AG04450 (cell line): ENCODE measurements at regions not wholly inside any gene's neighbourhood (a gene's known extent, or its start where the extent isn't known, plus 50 kb on each side); places are given as distances from the start of the nearest gene placed in this dataset.

Experiments used
- CTCF ChIA-PET: fragments of 300-600, 350-600 bp; formaldehyde crosslinking; extraction: SDS; loops from one replicate; lab custom pipeline; 2022; ENCODE audit warnings: antibody characterized with exemption, inconsistent platforms; lab: Charles Lee
- POLR2A ChIA-PET: fragments of 350-600 bp; formaldehyde crosslinking; extraction: SDS; loops from one replicate; lab custom pipeline; 2021; ENCODE audit warnings: antibody characterized with exemption, inconsistent platforms; lab: Yijun Ruan, JAX
- DNase-seq: peaks from one replicate; pipeline ENCODE4 v3.0.0-alpha.2; 2011; ENCODE audit warnings: low read depth, low spot score
- H3K27ac ChIP-seq: one replicate; pipeline ENCODE4 v1.5.1; 2012; ENCODE audit warnings: low read depth, low read length, control low read depth
- H3K27me3 ChIP-seq: one replicate; pipeline ENCODE4 v1.6.0; 2012; ENCODE audit warnings: low read length; ENCODE audit not compliant: control insufficient read depth, insufficient read depth
- H3K4me3 ChIP-seq: 2 replicates; pipeline ENCODE4 v1.5.1; 2011; ENCODE audit warnings: mild to moderate bottlenecking, low read depth, low read length, control low read depth
- H3K9me3 ChIP-seq: 2 replicates; pipeline ENCODE4 v1.5.1; 2012; ENCODE audit warnings: low read length; ENCODE audit not compliant: control insufficient read depth, insufficient read depth
- TF ChIP-seq, protein P1 (sequence below): IDR thresholded peaks from 2 replicates; pipeline ENCODE4 v1.5.1; 2011; ENCODE audit warnings: low read depth, low read length, control low read depth, inconsistent platforms

DNA sequence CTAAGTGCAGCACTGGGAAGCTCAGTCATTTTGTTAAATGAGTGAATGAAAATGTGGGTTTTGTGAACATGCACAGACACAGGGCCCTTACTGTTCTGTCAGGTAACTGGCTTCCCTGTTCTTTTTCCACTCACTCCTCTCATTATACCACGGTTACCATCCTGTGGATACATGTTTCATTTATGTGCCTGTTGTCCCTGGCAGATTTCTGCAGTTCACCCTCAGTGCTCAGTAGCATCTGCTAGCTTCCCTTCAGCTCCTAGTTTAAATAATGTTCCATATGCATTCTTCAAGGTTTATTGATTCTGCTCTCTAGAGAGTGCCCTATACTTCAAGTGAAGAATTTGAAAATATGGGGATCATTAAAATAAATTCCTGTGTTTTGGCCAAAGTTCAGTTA lies 1634.3 kb upstream of the ADGRL3 start:
- POLR2A ChIA-PET: no interaction called here
- no peak overlapping the region for H3K4me3 ChIP-seq
- TF ChIP-seq, protein P1, sequence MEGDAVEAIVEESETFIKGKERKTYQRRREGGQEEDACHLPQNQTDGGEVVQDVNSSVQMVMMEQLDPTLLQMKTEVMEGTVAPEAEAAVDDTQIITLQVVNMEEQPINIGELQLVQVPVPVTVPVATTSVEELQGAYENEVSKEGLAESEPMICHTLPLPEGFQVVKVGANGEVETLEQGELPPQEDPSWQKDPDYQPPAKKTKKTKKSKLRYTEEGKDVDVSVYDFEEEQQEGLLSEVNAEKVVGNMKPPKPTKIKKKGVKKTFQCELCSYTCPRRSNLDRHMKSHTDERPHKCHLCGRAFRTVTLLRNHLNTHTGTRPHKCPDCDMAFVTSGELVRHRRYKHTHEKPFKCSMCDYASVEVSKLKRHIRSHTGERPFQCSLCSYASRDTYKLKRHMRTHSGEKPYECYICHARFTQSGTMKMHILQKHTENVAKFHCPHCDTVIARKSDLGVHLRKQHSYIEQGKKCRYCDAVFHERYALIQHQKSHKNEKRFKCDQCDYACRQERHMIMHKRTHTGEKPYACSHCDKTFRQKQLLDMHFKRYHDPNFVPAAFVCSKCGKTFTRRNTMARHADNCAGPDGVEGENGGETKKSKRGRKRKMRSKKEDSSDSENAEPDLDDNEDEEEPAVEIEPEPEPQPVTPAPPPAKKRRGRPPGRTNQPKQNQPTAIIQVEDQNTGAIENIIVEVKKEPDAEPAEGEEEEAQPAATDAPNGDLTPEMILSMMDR: no peak
- H3K9me3 ChIP-seq: no peaks in the 10 kb centered on the region
- H3K27ac ChIP-seq: no peak overlapping the region
- DNase-seq: no peak
- no peaks in the 10 kb centered on the region for H3K27me3 ChIP-seq
- CTCF ChIA-PET: no interaction called here

DNA sequence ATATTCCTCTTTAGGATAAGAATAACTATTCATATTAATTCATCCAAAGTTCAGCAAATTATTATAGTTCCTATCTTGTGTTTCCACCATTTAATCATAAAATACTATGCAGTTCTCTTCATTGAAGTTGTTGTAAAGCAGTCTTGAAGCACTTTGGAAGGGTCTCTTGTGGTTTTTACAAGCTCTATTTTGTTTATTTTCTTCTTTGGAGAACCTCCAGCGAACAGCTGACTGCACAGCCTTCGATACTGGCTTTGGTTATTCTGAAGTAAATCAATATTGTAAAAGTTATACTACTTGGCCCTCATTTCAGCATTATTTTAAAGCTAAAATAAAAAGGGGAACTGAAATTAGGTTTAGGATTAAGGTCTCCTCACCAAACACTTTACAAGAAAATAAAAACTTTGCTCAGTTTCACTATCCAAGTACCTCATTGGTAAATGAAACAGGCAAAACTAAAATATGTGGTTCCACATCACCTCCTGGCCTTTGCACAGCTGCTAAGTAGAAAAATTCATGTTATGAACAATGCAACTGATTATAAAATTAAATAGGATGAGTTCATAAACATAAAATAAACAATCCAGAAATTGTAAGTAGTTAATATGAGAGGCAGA lies 1629.2 kb upstream of the ADGRL3 start:
- TF ChIP-seq, protein P1: no peak
- ChIA-PET POLR2A (no interaction called here), CTCF (no interaction called here)
- DNase-seq: no peak
- H3K9me3 ChIP-seq: no peaks in the 10 kb centered on the region
- no peak overlapping the region for H3K27ac ChIP-seq
- H3K27me3 ChIP-seq: no peaks in the 10 kb centered on the region
- H3K4me3 ChIP-seq: no peak overlapping the region

DNA sequence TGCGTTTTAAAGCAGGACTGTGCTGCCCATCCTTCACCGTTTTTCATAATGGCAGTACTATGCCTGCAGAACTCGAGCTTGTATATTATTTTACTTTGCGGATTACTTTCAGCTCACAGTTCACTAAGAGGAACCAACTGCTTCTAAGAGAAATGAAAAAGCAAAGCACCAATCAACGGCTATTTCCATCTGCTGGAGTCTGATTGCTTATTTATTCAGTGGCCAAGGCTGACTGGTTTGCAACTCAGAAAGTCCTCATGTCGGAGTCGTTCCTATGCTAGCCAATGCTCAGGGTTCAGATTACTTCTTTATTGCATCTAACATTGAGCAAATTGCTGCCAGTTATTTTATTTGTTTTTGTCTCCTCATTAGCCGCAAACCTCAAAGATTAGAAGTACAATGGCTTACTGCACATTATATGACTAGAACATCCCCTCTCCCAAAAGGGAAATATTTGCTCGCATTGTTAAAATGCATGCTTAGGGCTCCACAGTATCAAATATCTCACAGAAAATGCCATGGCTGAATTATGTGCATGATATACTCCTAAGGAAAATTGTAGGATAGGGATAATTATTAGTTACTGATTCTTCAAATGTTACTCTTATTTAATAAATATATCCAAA lies 1628.2 kb upstream of the ADGRL3 start:
- TF ChIP-seq, protein P1: no peak
- ChIA-PET CTCF (no interaction called here), POLR2A (no interaction called here)
- no peaks in the 10 kb centered on the region for H3K9me3 ChIP-seq
- DNase-seq: no peak
- H3K27ac ChIP-seq: no peak overlapping the region
- no peaks in the 10 kb centered on the region for H3K27me3 ChIP-seq
- no peak overlapping the region for H3K4me3 ChIP-seq

DNA sequence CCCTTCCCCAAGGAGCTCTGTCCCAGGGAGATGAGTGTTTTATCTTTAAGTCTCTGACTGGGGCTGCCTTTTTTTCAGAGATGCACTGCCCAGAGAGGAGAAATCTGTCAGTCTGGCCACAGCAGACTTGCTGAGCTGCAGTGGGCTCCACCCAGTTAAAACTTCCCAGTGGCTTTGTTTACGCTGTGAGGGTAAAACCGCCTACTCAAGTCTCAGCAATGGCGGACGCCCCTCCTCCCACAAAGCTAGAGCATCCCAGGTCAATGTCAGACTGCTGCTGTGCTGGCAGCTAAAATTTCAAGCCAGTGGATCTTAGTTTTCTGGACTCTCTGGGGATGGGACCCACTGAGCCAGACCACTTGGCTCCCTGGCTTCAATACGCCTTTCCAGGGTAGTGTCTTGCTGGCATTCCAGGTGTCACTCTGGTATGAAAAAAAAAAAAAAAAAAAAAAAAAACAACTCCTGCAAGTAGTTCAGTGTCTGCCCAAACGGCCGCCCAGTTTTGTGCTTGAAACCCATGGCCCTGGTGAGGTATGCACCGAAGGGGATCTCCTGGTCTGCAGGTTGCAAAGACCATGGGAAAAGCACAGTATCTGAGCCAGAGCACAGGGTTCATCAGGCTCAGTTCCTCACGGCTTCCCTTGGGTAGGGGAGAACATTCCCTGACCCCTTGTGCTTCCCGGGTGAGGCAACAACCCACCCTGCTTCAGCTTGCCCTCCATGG lies 1616.1 kb upstream of the ADGRL3 start:
- CTCF ChIA-PET: interaction anchor here (0.5 kb wide), 1 partner anchor 842 kb away, joined by 6 read pairs; no protein-coding TSS in a partner anchor
- H3K27me3 ChIP-seq: no peaks in the 10 kb centered on the region
- TF ChIP-seq, protein P1: no peak
- no peak for DNase-seq
- H3K9me3 ChIP-seq: peaks cover 10% of the 10 kb centered on the region
- no peak overlapping the region for H3K27ac ChIP-seq
- POLR2A ChIA-PET: no interaction called here
- no peak overlapping the region for H3K4me3 ChIP-seq
